Fibroblast of skin of back (primary cell): ENCODE measurements at regions not wholly inside any gene's neighbourhood (a gene's known extent, or its start where the extent isn't known, plus 50 kb on each side); places are given as distances from the start of the nearest gene placed in this dataset.

Experiments used
- DNase-seq: peaks from one replicate; pipeline ENCODE4 v3.0.0-alpha.2; 2013

DNA sequence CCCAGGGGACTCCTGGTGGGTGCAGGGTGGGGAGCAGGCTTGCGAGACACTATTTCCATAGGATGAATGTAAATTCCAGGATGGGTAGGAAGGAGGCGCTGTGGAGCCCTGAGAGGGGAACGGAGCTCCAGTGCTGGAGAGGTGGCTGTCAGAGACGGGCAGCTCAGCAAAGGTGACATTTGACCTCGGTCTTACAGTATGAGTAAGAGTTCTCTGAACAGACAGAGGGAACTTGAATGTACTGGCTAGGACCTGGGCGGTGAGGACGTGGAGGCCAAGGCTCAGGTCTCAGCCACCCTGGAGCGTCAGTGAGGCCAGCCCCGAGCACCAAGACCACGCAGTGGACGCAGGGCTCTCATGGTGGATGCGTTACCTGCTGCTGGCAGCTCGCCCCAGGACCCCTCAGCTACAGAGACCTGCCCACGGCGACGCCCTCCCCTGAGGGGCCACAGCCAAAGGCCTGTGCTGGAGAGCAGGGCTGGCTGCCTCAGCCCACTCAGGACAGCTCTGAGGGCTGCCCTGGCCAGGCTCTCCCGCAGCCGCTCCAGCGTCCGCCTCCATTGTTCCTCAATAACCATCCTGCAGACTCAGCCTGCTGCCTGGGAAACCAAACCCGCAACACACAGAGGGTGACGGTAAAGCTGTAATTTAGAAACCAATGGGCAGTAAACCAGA is 65.9 kb upstream of the TNRC6C start:
- no peak for DNase-seq

DNA sequence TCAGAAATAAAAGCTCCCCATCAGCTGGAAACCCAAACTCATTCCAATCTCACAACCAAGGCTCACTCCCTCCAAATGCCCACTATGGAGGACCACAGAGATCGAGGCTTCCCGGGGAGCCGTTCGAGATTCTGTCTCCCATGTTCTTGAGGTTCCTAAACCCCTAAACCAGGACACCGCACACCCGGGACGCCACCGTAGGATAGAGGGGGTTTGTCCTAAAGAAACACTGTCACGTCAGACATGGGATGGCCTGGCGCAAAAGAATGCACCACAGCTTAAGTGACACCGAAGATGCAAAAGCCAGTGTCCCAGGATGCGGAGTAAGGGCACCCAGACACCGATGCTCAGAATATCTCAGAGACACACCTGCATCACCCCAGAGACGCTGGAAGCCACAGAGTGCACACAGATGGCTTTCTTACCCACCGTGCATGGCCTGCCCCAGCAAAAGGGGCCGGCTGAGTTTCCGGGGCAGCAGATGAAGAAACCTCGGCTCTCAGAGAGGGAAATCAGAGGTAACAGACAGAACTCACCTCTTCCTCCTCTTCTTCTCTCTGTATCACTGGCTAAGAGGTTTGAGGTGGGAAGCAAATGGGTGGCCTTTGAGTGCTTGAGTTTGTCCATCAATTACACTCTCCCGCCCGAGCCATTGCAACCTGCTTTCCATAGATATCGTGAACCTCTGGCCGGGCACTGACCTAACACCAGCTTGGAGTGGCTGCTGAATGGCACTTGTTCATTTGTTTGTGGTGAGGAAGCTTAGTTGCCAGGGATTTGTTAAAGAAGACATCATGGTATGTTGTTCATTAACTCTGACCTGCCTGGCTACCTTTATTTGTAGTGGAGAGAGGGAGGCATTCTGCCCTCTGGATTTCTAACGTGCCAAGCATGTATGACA is 65.1 kb upstream of the TNRC6C start:
- no peak for DNase-seq

DNA sequence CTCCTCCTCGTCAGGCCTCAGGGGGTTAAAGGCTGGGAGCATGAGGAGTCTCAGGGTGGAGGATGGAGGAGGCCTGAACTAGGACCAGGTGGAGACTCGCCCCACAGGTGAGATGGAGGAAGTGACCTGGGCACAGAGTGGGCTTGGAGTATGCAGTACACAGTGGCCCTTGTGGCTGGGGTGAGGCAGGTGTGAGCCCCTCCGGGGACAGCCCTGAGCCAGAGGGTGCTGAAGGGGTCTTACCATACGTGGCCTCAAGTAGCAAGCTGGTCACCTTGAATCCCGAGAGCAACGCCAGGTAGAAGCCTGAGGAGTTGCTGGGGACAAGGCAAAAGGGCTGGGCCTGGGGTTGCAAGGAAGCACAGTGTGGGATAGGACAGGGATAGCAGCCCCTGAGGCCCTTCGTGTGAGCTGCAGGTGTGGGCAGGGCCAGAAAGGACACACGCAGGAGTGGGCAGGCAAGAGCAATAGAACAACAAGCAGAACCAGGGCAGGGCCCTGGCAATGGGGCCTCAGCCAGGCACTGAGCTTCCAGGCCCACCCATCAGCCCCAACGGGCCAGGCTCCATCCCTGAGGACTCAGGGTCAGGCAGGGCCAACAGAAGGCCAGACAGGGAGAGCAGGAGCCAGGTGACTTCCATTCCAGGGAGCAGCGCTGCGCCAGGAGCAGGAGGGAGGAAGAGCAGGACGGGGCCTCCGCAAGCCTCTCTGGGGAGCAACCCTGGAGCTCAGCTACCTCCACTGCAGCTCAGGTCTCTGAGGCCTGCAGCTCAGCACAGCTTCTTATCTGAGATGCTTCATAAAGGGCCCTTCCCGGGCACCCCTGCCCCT is 64.2 kb upstream of the TNRC6C start:
- DNase-seq: no peak

DNA sequence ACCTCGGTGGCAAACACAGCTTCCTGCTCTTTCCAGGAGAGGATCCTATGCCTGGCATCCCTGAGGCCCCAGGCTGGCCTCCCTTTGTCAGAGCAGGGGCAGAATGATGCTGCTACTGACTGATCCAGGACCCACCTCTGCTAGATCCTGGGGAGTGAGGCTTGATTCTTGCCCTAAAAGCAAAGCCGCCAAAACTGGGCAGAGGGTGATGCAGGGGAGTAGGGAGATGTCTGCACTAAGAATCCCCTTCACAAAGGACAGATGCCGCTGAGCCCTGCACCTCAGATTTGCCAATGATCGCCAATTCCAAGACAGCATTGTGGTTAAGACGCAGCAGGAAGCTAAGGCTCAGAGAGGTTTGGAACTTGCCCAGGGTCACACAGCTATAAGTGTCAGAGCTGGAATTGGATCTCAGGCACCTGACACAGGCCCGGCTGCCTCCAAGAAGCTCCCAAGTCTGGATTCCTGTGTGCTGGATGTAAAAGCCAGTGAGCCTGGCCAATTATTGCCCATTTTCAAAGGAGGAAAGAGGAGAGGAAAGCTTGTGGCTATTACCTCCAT is 60.7 kb upstream of the TNRC6C start:
- no peak for DNase-seq

DNA sequence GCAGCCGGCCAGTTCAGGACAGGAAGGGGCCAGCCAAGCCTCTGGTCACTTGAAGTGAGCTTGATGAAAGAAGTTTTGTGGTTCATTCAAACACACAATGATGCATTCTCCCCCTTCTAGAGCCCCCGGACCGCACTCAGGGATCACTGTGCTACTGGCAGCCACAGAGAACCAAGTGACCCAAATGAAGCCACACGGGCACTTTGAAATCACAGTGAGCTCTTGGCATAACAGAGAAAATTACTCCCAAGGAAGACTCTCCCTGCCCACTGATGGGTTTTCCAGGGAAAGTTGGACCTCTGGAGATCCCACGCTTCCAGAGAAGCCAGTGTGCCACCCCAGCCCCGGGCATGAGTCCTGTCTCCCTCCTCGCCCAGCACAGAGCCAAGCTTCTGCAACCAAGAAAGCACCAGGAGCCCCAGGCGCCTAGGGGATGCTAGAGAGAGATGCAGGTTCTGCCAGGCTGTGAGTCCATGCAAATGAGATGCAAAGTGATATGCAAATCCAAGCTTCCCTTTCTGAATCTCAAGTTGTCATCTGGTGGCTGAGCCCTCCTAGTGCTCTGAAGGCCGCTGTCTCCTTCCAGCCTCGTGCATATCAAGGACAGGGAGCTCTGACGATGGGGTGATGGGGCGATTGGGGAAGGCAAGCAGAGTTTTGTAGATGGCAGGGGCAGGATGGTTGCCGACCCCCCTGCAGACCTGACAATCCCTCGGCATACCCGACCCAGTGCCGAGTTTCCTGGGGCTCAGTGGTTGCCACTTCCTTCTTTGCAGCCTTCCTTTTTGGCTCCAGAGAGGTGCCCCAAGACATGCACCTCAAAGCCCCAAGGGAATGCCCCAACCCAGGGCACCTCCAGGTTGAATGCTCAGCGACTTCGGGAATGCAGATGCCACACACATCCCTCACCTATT is 59.7 kb upstream of the TNRC6C start:
- no peak for DNase-seq

DNA sequence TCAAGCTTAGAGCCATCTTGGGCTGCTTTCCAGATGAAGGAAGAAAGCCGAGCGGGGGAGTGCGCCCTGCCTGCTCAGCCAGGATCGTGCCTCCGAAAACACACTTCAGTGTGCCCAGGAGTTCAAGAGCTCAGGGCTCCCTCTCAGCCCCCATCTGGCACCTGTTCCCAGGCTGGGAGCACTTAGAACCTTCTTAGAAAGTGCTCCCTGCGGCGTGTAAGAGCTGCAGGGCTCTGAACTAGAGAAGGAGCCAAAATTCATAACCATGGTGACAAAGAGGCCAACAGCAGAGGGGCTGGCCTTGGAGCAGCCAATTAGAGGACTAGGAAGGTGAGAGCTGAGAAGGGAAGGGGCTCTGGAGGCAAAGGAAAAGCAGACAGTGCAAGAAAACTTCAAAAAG is 59.0 kb upstream of the TNRC6C start:
- no peak for DNase-seq

DNA sequence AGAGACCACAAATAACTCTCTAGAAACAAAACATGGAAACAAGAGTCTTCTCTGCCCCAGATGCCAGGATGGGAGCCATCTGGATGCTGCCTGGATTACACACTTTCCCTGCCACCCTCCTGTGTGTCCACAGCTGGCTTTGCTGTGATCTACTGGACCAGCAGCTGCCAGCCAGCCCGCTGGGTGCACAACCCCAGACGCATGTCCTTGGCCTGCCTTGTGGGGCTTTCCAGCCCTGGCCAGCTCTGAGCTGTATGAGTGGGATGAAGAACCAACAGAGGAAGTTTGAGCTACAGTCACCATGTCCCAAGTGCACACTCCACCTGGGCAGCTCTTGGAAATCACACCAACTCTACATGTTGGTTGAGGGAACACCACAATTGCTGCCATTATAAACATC is 57.0 kb upstream of the TNRC6C start:
- DNase-seq: no peak

DNA sequence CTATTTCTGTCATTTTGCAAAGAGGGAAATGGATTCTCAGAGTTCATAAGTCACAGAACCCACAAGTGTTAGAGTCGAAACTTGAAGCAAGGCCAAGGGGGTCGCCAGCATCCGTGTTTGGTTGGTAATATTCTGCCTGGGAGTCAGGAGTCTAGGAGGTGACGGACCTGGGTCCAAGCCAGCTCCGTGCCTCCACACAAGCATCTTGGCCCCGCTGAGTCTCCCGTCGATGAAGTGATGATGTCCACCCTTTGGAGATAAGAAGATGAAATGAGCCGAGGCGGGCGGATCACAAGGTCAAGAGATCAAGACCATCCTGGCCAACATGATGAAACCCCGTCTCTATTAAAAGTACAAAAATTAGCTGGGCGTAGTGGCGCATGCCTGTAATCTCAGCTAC is 53.2 kb upstream of the TNRC6C start:
- no peak for DNase-seq

DNA sequence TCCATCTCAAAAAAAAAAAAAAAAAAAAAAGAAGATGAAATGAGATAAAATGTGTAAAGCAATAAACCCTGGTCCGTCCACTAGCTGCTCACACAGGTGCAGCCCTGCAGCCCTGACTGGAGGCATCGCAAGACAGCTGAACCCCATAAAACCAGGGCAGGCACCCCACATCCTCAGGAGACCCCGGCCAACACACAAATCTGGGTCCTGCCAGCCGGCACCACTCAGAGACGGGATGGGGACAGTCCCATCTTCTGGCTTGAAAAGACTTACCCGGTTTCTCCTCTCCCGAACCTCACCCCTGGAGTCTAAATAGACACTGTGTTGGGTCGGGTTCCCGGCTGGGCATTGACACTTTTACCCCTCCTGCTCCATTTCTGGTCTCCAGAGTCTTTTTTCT is 52.7 kb upstream of the TNRC6C start:
- DNase-seq: no peak

DNA sequence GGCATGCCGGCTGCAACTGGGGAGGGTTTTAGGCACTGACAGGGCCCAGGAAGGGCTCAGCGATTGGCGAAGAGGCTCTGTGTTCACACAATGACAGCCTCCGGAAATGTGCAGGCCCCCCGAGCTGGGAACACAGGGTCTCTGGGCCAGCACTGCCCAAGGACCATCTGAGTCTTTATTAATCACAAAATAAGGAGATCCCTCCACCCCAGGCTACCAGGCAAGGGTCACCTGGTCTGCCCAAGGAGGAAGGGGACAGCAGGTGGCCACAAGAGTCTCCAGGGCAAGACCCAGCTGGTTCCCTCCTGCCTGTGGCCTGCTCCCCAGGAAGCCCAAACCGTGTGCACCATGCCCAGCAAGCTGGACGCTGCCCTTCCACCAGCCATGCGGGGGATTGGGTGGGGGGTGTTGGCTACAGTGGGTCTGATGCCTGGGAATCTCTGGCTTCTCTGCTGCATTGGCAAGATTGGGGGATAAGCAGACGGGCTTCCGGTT is 52.1 kb upstream of the TNRC6C start:
- no peak for DNase-seq

DNA sequence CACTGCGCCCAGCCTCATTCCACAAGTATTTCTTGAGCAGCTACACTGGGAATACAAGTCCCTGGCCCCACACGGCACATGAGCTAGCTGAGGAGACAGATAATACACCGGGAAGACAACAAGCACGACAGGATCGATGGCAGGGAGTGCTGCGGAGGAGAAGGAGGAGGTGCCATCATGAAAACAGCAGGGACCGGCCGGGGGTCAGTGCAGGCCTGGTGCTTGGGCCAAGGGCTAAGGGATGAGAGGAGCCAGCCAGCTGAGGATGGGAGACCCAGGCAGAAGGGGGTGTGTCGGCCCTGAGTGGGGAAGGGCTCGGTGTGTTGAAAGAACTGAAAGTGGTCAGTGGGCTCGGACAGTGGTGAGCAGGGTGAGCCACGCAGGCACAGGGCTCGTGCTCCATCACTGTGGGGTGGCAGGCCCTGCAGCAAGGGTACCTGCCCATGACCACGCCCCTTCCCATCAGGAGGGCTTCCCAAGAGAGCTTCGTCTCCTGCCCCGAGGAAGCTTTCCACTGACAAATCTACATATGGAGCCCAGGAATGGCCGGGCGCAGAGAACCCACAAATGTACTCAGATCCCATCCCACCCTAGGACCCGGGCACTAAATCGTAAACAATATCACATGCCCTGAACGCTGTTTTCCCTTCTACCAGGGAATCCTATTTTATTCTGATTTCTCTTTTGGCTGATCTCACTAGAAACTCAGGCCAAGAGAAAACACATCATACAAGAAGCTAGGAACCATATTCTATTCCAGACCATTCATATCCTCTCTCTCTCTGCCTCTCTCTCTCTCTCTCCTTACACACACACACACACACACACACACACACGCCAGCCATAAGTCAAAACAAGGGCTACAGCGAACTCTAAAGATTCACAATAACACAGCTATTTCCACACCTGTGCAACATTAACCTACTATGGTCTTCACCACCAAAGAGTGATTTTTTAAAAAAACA is 50.7 kb upstream of the TNRC6C start:
- no peak for DNase-seq

DNA sequence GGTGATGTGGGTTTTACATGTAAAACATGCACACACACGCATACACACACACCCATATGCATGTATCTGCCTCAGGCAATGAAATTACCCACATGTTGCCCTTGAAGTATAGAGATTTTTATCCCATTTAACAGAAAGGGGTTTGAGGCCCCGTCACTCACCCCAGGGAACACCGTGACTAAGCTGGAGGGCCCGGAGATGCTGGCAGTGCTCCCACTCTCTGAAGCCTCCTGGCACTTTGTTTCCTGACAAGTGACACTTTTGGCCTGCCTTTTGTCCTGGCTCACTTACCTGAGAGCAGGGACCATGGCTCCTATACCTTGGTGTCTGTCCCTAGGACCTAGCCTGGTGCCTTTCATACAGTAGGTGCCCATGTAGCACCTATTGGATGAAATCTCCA is 50.0 kb upstream of the TNRC6C start:
- DNase-seq: no peak
